ENCODE measurements at regions not wholly inside any gene's neighbourhood (a gene's known extent, or its start where the extent isn't known, plus 50 kb on each side); places are given as distances from the start of the nearest gene placed in this dataset.
"Not testable (repeated sequence)": the region's sequence is repeated elsewhere in the genome, so short reads cannot be mapped to it uniquely, and the experiment has no call there.

DNA sequence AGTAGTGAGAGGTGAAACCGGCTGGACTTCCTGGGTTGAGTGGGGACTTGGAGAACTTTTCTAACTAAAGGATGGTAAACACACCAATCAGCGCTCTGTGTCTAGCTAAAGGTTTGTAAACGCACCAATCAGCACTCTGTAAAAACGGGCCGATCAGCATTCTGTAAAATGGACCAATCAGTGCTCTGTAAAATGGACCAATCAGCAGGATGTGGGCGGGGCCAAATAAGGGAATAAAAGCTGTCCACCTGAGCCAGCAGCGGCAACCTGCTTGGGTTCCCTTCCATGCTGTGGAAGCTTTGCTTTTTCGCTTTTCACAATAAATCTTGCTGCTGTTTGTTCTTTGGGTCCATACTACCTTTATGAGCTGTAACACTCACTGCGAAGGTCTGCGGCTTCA lies 621.2 kb downstream of the JRKL start:
- ATAC-seq; in situ Hi-C loops (cut with MboI); DNase-seq (ENCODE audit: low read depth, low spot score); H3K4me2 ChIP-seq (ENCODE audit: control insufficient read depth, insufficient read depth); intact Hi-C loops (cut with micrococcal nuclease; ENCODE audit: unreplicated experiment); H3K27ac ChIP-seq (ENCODE audit: control insufficient read depth, insufficient read depth); POLR2A ChIA-PET; H3K4me3 ChIP-seq; H3K79me2 ChIP-seq (ENCODE audit: control insufficient read depth, insufficient read depth, low read length); H2AFZ ChIP-seq (ENCODE audit: control insufficient read depth, low read depth, low read length); BruUV-seq (replicated peaks); H4K20me1 ChIP-seq (ENCODE audit: control insufficient read depth, insufficient read depth); H3K9me3 ChIP-seq (replicated peaks; ENCODE audit: control insufficient read depth, insufficient read depth, low read length); H3K4me1 ChIP-seq (ENCODE audit: control insufficient read depth, insufficient read depth, low read length); H3K36me3 ChIP-seq (ENCODE audit: control insufficient read depth in 2 of 2, insufficient read depth in 2 of 2, low read length in 1 of 2); RAD21 ChIA-PET (ENCODE audit: unreplicated experiment); H3K27me3 ChIP-seq (replicated peaks in 1 of 2; ENCODE audit: control insufficient read depth in 2 of 2, insufficient read depth in 2 of 2, low read length in 1 of 2); FAIRE-seq; H3K9ac ChIP-seq (ENCODE audit: control insufficient read depth, insufficient read depth, low read length): not testable (repeated sequence)
- ChIA-PET CTCF (interaction anchor here (0.8 kb wide), 1 partner anchor 9 kb away, joined by 3 read pairs; no protein-coding TSS in a partner anchor), SMC1A (ENCODE audit: uncharacterized antibody, unreplicated experiment) (interaction anchor here (1.1 kb wide), 1 partner anchor 24 kb away, joined by 3 read pairs; no protein-coding TSS in a partner anchor)
- TF ChIP-seq NFYB (IDR thresholded peaks at IDR 0.05; ENCODE audit: insufficient read depth, low read depth, low read length) = peak; percentile 72
- WGBS (ENCODE audit: insufficient coverage, insufficient replicate concordance, low lambda C conversion rate, missing lambda C conversion rate) = 60% methylated on average over 10 of the region's 10 CpGs

DNA sequence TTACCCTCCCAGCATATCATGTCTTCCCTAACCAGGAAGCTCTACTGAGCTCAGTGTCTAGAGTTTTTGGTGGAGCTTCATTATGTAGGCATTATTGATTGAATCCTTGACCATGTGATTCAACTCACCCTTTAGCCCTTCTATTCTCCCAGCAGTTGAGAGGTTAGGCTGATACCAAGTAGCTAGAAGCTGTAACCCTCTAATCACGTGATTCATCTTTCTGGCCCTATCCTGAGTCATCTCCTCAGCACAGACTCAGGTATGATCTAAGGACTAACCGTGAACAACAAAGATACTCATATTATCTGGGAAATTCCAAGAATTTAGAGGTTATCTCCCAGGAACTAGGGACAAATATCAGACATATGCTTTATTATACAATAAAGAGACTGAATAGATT lies 625.5 kb downstream of the JRKL start:
- H4K20me1 ChIP-seq (ENCODE audit: control insufficient read depth, insufficient read depth) = no peaks in the 10 kb centered on the region
- H3K79me2 ChIP-seq (ENCODE audit: control insufficient read depth, insufficient read depth, low read length) = no peaks in the 10 kb centered on the region
- H3K9ac ChIP-seq (ENCODE audit: control insufficient read depth, insufficient read depth, low read length) = no peak overlapping the region
- CTCF ChIA-PET = no interaction called here
- ATAC-seq = no peak
- intact Hi-C loops (cut with micrococcal nuclease; ENCODE audit: unreplicated experiment) = no loop called here
- 15% methylated on average over 2 of the region's 2 CpGs for WGBS (ENCODE audit: insufficient coverage, insufficient replicate concordance, low lambda C conversion rate, missing lambda C conversion rate)
- H3K4me1 ChIP-seq (ENCODE audit: control insufficient read depth, insufficient read depth, low read length) = no peaks in the 10 kb centered on the region
- FAIRE-seq = no peak
- H3K9me3 ChIP-seq (replicated peaks; ENCODE audit: control insufficient read depth, insufficient read depth, low read length) = no peaks in the 10 kb centered on the region
- SMC1A ChIA-PET (ENCODE audit: uncharacterized antibody, unreplicated experiment) = no interaction called here
- no peak overlapping the region for H3K27ac ChIP-seq (ENCODE audit: control insufficient read depth, insufficient read depth)
- H3K27me3 ChIP-seq (replicated peaks in 1 of 2; ENCODE audit: control insufficient read depth in 2 of 2, insufficient read depth in 2 of 2, low read length in 1 of 2) = no peaks in the 10 kb centered on the region
- no peak overlapping the region for H3K4me2 ChIP-seq (ENCODE audit: control insufficient read depth, insufficient read depth)
- DNase-seq (ENCODE audit: low read depth, low spot score) = no peak
- in situ Hi-C loops (cut with MboI) = no loop called here
- no TSS peak for BruUV-seq (replicated peaks)
- POLR2A ChIA-PET = no interaction called here
- TF ChIP-seq, protein P1, sequence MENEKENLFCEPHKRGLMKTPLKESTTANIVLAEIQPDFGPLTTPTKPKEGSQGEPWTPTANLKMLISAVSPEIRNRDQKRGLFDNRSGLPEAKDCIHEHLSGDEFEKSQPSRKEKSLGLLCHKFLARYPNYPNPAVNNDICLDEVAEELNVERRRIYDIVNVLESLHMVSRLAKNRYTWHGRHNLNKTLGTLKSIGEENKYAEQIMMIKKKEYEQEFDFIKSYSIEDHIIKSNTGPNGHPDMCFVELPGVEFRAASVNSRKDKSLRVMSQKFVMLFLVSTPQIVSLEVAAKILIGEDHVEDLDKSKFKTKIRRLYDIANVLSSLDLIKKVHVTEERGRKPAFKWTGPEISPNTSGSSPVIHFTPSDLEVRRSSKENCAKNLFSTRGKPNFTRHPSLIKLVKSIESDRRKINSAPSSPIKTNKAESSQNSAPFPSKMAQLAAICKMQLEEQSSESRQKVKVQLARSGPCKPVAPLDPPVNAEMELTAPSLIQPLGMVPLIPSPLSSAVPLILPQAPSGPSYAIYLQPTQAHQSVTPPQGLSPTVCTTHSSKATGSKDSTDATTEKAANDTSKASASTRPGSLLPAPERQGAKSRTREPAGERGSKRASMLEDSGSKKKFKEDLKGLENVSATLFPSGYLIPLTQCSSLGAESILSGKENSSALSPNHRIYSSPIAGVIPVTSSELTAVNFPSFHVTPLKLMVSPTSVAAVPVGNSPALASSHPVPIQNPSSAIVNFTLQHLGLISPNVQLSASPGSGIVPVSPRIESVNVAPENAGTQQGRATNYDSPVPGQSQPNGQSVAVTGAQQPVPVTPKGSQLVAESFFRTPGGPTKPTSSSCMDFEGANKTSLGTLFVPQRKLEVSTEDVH (IDR thresholded peaks at IDR 0.05; ENCODE audit: low read depth, partially characterized antibody) = no peak
- no peak for TF ChIP-seq KDM1A (IDR thresholded peaks at IDR 0.05; ENCODE audit: borderline replicate concordance)
- no peak for TF ChIP-seq CHD1 (IDR thresholded peaks at IDR 0.05; ENCODE audit: low read depth, low read length)
- TF ChIP-seq, protein P2, sequence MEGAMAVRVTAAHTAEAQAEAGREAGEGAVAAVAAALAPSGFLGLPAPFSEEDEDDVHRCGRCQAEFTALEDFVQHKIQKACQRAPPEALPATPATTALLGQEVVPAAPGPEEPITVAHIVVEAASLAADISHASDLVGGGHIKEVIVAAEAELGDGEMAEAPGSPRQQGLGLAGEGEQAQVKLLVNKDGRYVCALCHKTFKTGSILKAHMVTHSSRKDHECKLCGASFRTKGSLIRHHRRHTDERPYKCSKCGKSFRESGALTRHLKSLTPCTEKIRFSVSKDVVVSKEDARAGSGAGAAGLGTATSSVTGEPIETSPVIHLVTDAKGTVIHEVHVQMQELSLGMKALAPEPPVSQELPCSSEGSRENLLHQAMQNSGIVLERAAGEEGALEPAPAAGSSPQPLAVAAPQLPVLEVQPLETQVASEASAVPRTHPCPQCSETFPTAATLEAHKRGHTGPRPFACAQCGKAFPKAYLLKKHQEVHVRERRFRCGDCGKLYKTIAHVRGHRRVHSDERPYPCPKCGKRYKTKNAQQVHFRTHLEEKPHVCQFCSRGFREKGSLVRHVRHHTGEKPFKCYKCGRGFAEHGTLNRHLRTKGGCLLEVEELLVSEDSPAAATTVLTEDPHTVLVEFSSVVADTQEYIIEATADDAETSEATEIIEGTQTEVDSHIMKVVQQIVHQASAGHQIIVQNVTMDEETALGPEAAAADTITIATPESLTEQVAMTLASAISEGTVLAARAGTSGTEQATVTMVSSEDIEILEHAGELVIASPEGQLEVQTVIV (IDR thresholded peaks at IDR 0.05; ENCODE audit: borderline replicate concordance, partially characterized antibody) = no peak
- no peak for TF ChIP-seq ZNF217 (IDR thresholded peaks at IDR 0.05)
- no peak for TF ChIP-seq IKZF1 (conservative IDR thresholded peaks at IDR 0.05)
- TF ChIP-seq ZSCAN29 (IDR thresholded peaks at IDR 0.05) = no peak
- TF ChIP-seq TCF7 (IDR thresholded peaks at IDR 0.05; ENCODE audit: borderline replicate concordance) = no peak
- TF ChIP-seq SMAD5 (IDR thresholded peaks at IDR 0.05; ENCODE audit: low read depth) = no peak
- no peak for TF ChIP-seq CBX5 (IDR thresholded peaks at IDR 0.05; ENCODE audit: low read depth)
- TF ChIP-seq, protein P3, sequence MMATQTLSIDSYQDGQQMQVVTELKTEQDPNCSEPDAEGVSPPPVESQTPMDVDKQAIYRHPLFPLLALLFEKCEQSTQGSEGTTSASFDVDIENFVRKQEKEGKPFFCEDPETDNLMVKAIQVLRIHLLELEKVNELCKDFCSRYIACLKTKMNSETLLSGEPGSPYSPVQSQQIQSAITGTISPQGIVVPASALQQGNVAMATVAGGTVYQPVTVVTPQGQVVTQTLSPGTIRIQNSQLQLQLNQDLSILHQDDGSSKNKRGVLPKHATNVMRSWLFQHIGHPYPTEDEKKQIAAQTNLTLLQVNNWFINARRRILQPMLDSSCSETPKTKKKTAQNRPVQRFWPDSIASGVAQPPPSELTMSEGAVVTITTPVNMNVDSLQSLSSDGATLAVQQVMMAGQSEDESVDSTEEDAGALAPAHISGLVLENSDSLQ (IDR thresholded peaks at IDR 0.05) = no peak
- TF ChIP-seq NR2F1 (conservative IDR thresholded peaks at IDR 0.05) = no peak
- no peak overlapping the region for H3K4me3 ChIP-seq
- RAD21 ChIA-PET (ENCODE audit: unreplicated experiment) = no interaction called here
- no peaks in the 10 kb centered on the region for H3K36me3 ChIP-seq (ENCODE audit: control insufficient read depth in 2 of 2, insufficient read depth in 2 of 2, low read length in 1 of 2)
- no peak overlapping the region for H2AFZ ChIP-seq (ENCODE audit: control insufficient read depth, low read depth, low read length)

All from GM12878 (cell line).